HG03439 (cell line): ENCODE measurements at regions not wholly inside any gene's neighbourhood (a gene's known extent, or its start where the extent isn't known, plus 50 kb on each side); places are given as distances from the start of the nearest gene placed in this dataset.

Source experiments
- ATAC-seq: cut with Tn5 transposase; IDR thresholded peaks from one replicate; pipeline ENCODE4 v1.9.1; 2021; ENCODE audit warnings: mild to moderate bottlenecking, moderate library complexity; ENCODE audit not compliant: unreplicated experiment

DNA sequence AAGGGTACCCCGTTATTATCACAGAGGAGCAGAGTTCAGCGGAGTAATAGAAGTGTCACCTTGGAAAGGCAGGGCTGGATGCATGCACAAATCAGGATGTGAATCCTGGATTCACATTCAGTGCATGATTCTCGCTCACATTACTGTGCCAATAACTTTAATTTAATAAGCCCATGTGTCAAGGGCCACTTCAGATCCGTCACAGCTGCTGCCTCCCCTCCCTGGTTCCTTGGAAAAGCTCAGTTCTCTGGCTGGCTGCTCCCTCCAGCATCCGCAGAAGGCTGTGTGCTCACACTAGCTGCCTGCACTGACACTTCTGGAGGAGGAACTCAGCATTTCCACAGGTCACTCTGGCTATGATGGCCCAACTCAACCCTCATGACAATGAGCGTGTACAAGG is 256.8 kb upstream of the ADAMTS16 start:
- no peak for ATAC-seq

DNA sequence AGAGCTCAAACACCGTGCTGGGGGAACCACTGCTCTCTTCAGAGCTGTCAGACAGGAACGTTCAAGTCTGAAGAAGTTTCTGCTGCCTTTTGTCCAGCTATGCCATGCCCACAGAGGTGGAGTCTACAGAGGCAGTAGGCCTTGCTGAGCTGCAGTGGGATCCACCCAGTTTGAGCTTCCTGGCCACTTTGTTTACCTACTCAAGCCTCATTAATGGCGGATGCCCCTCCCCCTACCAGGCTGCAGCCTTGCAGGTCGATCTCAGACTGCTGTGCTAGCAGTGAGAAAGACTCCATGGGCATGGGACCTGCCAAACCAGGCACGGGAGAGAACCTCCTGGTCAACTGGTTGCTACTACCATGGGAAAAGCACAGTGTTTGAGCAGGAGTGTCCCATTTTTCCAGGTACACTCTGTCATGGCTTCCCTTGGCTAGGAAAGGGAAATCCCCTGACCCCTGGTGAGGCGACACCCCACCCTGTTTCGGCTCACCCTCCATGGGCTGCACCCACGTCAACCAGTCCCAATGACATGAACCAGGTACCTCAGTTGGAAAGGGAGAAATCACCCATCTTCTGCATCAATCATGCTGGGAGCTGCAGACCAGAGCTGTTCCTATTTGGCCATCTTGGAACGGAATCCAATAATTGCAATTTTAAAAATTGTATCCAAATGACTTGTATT is 246.9 kb upstream of the ADAMTS16 start:
- no peak for ATAC-seq

DNA sequence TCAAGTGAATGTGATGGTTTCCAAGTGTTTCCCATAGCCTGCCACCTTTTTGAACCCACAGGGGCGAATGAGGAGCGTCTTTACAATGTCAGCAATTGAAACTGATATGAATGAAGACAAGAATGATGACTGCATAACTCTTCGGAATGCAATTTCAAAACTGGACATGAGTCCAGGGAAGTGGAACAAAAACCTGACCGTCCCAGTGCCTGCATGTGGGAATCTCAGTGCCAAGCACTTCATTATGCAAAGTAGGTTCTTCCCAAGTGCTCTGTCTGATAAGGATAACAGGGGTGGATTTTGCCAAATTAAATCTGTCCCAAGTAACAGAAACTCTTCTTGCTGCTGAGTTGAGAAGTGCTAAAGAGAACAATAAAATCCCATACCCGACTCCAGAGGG is 243.8 kb upstream of the ADAMTS16 start:
- ATAC-seq = no peak

DNA sequence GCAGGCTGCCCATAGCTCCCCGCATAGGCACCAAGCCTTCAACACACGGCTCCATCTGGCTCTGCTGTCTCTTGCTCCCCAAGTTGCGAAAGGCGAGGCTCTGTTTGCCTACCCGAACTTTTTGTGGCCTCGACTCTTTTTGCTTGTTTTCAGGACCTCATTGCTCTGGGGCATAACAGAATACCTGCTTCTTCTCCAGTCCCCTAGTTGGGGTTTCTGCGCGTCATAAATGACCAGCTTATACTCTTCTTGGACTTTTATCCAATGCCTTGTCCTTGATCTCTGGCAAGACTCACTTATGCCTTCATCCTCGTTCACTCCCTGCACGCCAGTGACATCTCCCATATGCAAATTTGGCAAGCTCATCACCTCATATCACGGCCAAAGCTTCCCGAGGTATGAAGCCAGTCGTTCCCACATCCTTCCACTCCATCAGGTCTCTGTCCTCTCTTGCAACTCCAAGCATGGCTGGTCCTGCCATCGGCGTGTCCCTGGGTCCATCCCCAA is 238.8 kb upstream of the ADAMTS16 start:
- no peak for ATAC-seq

DNA sequence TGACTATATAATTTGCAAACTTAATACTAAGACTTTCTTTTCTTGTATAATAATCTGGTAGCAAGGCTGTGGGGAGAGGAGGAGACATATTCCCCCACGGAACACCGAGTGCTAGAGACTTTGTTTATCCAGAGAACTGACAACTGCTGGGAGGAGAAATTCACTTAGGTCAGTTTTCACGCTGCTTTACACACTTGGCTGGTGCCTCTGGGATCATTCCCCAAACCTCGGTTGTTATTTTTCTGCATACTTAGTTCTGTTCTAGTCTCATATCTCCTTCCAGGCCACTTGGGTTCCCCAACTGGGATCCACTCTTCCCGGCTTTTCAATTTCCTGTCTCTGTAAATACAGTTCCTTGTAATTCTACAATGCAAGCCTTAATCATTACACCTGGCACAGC is 238.2 kb upstream of the ADAMTS16 start:
- no peak for ATAC-seq

DNA sequence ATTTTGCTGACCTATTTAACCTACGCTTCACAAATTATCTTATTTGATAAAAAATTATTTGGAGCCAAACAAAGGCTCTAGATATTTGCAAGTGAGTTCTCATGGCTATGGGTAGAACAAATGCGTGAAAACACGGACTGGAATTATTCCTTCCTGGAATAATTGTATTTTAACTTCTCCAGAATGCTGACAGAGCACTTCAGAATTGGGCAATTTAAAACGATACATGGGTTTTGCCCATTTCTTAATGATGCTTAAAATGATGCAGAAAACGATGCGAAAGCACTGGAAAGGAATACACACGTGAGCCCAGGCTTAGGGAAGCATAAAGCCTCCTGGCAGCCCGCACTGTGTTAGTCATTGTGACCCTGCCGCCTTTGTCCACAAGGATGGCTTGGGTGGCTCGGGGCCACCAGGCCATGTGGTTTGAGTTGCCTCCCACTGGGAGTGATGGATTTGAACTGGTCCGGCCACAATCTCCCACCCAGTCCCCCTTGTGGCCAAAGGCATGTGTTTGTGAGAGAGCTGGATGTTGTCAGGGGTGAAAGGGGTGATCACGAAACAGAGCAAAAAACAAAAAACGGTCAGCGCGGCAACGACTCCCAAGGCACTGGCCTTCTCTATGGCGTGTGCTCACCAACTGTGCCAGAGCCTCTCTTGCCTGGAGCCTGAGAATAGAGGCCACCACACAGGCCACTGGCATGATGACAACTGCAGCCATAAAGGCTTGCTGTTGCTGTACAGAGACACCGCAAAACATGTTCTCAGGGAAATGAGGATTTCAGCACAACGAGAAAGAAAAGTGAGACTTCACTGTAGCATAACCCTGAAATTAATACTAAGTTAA is 234.2 kb upstream of the ADAMTS16 start:
- no peak for ATAC-seq

DNA sequence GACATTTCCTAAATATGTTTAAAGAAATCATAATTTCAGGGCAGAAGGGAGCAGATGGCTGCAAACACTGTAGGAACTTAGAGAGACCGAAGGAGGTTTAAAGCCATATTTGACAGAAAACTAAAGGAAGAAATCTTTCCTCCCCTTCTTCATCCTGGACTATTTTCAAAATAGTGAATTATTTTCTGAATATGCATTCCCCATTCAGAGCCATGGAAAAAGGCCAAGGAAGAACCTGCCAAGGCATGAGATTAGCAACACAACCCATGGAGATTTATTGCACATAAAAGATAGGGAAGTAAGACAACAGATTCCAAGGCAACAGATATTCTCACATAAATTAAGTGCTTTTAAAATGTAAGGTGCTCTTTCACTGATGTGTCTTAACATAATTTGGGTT is 233.3 kb upstream of the ADAMTS16 start:
- no peak for ATAC-seq

DNA sequence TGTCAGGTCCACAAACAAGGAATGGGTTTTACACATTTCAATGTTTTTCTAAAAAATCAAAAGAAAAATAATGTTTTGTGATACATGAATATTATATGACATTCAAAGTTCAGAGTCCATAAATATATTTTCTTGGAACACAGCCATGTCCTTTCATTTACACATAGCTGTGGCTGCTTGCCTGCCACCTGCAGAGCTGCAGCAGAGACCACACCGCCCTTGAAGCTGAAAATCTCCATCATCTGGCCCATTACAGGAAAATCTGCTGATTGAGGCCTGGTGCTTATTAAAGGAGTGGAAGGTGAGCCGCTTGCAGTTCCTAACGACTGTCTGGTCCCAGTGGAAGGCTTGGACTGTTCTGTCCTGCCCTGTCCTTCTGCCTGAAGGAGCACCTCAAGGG is 232.6 kb upstream of the ADAMTS16 start:
- ATAC-seq = no peak

DNA sequence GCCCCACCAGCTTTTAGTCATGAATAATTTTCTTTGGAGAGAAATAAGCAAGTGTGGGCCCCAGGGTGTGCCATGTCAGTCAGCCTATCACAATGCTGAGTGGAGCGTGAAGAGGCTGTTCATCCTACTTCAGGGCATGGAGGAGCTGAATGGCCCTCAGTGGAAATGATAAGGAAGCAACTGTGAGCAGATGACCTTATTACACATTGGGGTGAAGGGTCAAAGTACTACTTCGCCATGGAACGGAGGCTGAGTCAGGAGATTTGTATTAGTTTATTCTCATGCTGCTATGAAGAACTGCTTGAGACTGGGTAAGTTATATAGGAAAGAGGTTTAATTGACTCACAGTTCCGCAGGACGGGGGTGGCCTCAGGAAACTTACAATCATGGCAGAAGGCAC is 231.0 kb upstream of the ADAMTS16 start:
- ATAC-seq = no peak

DNA sequence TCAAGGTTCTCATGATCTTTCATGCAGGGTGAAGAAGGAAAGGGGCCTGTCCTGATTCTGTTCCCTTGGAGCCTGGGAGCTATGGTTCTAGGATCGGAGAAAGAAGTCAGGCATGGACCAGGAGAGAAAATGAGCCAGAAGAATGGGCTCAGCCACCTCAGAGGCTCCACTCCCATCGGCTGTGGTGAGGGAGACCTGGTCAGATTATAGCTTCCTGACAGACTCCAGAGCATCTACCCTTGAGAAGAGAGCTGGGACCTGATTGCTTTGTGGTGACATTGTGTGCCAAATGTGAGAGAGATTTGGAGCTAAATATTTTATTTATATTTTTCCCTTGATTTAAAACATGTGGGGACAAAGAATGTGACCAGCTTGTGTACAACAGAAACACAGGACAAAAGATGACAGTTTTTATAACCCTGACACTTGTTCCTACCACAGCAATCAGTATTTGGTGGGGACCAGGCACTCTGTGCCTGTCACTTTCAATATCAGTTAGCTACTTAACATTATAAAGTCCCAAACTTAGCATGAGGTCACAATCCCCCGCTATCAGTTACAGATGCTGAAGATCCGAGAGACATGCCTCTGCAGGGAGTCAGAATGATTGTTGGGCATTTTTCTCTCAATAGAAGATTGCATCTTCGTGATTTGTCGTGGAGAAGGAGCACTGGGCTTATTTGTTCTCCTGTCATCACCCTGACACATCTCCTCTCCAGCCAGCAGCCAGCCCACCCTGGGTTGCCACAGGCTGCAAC is 228.3 kb upstream of the ADAMTS16 start:
- no peak for ATAC-seq

DNA sequence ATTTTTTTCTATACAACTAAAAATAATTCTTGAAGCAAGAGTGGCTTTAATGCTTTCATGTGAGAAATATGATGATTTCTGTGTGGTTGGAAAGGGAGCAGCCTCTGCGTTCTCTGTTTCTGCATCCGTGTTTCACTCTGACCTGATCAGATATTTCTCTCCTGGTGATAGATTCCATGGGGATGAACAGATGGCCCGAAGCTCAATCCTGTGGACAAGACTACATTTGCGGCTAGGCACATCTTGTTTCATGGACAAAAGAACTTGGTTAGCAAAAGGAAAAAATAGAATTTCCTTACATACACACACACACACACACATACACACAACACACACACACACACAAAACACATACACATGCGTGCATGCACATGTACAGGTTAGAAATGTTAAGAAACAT is 218.2 kb upstream of the ADAMTS16 start:
- ATAC-seq = no peak

DNA sequence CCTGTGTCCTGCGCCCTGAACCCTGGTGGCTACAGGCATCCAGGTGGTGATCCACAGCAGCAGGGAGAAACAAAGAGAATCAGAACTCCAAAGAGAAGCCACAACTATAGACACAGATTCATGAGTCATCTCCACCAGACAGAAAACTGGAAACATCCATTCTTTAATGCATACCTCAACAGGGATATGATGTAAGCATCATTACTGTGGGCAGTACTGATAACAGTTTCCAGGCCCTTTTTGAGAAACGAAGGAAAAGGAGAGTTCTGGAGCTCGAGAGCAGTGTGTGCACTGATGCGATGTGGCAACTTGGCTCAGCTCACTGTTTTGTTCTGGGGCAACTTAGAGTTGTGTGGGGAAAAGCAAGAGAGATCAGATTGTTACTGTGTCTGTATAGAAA is 215.6 kb upstream of the ADAMTS16 start:
- ATAC-seq = no peak

DNA sequence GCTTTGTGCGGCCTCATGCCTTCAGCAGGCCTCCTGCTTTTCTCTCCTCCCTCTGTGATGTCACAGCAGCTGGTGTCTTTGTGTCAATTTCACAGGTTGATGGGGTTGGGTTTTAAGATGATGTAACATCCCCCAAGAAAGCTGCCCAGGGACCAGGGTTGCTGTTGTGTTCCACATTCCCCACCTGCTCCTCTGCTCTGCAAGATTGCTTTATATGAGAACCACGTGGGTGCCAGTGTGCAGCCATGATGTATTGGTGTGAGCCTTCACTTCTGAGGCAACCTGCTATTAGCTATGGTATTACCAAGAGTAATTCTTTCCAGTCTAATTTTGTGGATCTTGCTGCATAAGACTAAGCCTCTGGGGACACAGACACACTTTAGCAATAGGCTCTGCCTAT is 213.0 kb upstream of the ADAMTS16 start:
- ATAC-seq = no peak

DNA sequence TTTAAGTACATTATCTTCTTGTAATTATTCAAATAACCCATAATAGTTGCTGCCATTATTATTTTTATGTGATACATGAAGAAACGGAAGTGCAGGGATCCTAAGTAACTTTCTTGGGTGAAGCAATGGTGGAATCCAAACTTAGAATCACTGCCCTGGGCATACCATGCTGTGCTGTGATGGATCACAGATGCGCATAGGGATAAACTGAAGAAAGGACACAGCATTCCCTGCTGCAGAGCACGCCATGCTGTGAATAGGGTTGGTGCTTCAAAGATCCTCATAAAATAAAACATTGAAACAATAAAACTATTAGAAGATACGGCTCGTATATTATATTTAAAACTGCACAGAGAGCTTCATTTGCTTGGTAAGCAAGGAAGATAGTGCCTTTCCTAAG is 211.7 kb upstream of the ADAMTS16 start:
- no peak for ATAC-seq

DNA sequence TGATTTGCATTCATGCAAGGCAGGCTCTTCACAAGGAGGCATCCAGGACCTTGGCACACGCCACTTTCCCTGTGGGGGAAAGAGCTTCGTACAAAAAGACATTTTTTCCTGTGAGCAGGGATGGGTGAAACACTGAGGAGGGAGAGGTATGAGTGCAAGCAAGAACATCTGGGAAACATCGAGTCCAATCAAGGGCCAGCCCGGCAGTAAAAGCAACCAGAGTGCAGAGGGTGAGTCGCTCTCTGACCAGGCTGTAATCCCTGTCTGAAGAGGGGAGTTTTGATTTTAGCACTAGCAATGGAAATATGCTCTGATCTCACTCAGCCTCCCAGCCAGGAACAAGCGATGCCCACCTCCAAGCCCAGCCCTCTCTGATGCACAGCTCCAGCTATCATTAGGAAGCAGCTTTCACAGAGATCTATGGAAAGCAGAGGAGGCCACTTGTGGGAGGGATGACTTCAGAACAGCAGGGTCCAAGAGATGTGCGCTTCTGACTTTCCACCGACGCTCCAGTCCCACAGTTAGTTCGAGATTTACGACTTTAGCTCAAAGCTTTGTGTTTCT is 211.0 kb upstream of the ADAMTS16 start:
- no peak for ATAC-seq

DNA sequence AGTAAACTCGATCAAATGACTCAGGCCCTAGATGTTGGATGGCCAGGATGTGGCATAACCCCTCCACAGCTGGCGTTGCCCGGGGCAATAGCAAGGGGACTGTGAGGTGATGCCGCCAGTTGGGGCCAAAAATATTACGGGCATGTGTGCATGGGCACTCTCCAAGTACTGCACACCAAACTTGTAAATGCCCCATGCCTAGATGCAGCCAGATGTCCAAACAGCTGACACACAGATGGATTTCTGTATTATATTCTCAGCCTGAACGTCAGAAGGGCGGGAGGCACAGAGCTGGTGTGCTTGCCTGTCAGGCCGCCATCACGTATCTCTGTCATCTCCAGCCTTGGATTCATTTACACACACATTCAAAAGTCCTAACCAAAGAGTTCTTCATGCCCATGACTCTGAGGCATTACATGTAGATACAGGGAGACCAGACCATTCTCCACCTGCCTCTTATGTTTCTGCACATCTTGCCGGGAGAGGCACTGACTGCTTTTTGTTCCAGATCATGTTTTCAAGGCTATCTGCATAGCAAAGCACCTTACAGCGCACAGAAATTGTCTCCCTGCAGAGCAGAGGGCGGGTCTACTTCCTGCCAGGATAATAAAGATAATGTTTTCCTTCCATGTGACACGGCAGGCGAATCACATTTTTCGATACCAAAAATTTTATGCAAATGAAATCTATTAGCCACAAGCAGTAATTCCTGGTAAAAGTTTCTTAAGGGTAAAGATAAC is 200.9 kb upstream of the ADAMTS16 start:
- no peak for ATAC-seq

DNA sequence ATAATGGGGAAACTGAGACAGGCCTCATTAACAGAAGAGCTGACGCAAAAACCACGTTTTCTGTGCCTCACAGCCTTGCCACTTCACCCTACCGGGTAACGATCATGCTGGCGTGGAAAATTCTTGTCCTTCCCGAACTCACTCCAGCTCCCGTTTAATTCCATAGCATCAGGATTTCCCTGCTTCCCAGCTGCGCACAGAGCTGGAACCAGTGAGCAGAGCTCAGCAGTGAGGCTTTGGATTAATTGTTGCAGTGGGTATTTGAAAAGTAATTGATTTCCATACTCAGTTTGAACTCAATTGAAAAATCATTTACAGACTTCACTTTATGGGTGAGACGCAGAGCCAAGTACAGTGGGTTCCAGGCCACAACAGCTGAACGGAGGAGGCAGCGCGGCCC is 199.0 kb upstream of the ADAMTS16 start:
- no peak for ATAC-seq

DNA sequence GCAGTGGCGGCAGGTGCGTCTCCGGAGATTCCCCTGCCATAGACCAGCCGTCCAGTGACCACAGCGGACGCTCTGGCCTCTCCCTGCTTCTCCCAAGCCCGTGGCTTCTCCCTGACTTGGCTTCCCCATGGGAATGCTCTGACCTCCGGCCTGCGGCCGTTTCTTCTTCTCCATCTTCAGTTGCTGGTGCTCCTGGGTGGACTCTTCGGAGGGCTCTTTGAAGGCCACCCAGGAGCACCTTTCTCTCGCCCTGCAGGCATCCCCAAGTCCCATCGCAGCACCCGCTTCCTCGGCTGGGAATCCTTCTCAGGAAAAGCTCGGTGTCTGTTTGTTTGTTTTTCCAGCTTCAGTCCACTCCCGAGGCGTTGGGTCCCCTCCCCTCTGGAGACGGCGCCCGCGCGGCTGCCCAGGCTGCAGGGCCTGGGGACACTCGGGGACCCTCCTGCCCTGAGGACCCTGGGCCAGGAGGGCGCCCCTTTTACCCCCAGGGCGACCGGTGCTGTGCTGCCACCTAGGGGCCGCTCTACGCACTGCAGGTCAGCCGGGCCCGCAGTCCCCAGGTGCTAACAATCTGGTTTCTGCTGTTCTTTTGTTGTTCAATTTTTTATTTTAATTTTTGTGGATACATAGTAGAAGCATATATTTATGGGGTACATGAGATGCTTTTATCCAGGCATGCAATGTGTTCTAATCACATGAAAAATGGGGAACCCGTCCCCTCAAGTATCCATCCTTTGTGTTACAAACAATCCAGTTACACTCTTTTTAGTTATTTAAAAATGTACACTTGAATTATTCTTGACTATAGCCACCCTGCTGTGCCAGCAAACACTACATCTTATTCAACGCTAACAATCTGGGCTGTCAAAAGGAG is 197.9 kb upstream of the ADAMTS16 start:
- no peak for ATAC-seq

DNA sequence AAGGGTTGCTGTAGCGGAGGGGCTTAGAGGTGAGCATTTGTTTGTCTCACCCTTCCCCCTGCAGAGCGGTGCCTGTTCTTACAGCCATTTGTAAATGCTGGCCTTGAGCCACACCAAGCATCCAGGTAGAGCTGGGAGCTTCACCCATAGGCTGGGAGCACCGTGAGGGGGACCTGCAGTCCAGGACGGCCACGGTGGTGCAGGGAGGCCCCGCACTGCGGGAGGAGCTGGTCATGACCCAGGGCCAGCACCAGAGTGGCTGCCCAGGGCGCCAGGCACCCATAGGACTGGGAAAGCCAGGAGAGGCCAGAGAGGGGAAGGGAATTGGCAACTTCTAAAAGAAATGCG is 197.3 kb upstream of the ADAMTS16 start:
- ATAC-seq = no peak

DNA sequence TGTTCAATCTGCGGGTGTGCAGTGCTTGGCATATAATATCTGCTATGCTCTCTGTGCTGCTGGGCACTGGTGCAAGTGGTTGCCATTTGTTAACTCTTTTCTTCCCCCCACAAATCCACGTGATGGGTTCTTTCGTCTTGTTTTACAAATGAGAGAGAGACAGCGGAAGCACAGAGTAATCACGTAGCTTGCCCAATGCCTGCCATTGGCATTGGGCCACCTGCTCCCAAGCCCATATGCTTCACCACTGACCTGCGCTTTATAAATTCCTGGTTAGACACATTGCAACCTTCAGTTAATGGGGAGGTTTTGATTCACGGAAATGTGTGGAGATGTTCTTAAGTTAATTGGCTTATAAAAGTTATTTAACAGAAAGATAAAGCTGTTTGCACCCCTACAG is 194.8 kb upstream of the ADAMTS16 start:
- ATAC-seq = no peak
